ENCODE measurements at regions not wholly inside any gene's neighbourhood (a gene's known extent, or its start where the extent isn't known, plus 50 kb on each side); places are given as distances from the start of the nearest gene placed in this dataset.

DNA sequence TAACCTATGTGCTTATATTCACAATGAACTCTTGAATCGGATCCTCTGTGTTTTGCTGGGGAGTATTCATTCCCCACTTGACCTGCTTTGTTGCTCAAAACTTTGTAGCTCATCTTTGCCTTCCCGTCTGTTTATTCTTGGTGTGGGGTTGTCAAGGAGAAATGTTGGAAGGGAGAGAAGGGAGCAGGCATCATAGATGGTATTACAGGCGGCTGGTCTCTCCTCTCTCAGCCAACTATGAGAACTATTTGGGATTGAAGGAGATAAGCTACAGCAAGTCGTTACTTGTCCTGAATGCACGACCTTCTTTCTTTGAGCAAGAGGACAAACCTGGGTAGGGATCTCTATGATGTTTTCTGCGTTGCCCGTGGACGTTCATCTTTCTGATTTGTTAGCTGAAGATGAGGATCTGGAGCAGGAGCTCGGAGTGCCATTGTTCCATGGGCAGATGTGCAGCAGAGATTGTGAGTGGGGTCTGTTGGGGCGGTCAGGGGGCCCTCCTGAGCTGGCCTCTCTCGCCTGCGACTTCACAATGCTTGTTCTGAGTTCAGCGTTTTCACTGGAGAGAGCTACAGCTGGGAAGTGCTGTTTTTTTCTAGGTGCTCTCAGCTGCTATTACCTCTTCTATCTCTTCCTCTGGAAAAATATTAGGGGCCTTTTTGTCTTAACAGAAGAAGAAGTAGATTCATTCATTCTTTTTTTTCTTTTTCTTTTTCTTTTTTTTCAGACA, 126.9 kb upstream of the KLF6 start:
- no peaks in the 10 kb centered on the region for H3K9me3 ChIP-seq (ENCODE audit: control insufficient read depth, low read length, poor library complexity, severe bottlenecking)
- Mint-ChIP-seq H3K36me3 (ENCODE audit: low read depth) (peaks cover 4% of the 10 kb centered on the region), H3K27ac (no peak overlapping the region), H3K4me3 (no peak overlapping the region), H3K27me3 (no peaks in the 10 kb centered on the region), H3K4me1 (no peaks in the 10 kb centered on the region)
- ATAC-seq (no peak), DNase-seq (no peak)

DNA sequence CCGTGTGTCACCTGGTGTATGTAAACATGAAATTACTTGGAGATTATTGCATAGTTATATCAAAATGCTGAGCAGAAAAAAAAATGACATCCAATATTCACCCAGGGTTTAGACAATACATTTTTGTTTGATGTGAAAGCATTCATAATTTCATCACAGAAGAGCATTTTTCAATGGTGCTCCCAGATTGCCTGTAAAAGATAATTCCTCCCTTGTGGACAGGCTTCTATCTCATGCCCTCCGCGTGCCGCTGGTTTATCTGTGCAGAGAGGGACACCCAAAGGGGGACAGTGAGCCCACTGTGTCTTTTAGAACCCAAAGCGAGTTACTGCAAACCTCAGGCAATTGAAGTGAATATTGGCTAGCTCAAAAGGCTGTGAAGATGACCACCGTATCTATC, 126.2 kb upstream of the KLF6 start:
- H3K27ac Mint-ChIP-seq, result peak overlapping the region; percentile 11
- no peaks in the 10 kb centered on the region for H3K27me3 Mint-ChIP-seq
- peaks cover 4% of the 10 kb centered on the region for H3K36me3 Mint-ChIP-seq (ENCODE audit: low read depth)
- no peaks in the 10 kb centered on the region for H3K4me1 Mint-ChIP-seq
- DNase-seq, result no peak
- ATAC-seq, result no peak
- no peaks in the 10 kb centered on the region for H3K9me3 ChIP-seq (ENCODE audit: control insufficient read depth, low read length, poor library complexity, severe bottlenecking)
- H3K4me3 Mint-ChIP-seq, result no peak overlapping the region

- ATAC-seq (no peak), DNase-seq (no peak)
- H3K9me3 ChIP-seq (ENCODE audit: control insufficient read depth, low read length, poor library complexity, severe bottlenecking), result no peaks in the 10 kb centered on the region
- peaks cover 4% of the 10 kb centered on the region for H3K36me3 Mint-ChIP-seq (ENCODE audit: low read depth)
- no peak overlapping the region for H3K4me3 Mint-ChIP-seq
- H3K27me3 Mint-ChIP-seq, result no peaks in the 10 kb centered on the region
- H3K4me1 Mint-ChIP-seq, result no peaks in the 10 kb centered on the region
- no peak overlapping the region for H3K27ac Mint-ChIP-seq
Measured at GRCh38 chr10:3909339-3909738, 124.3 kb upstream of the KLF6 start.

- DNase-seq, result no peak
- Mint-ChIP-seq H3K27me3 (no peaks in the 10 kb centered on the region), H3K4me3 (no peak overlapping the region), H3K4me1 (no peaks in the 10 kb centered on the region), H3K36me3 (ENCODE audit: low read depth) (peaks cover under 1% of the 10 kb centered on the region), H3K27ac (peak overlapping the region; percentile 4)
- H3K9me3 ChIP-seq (ENCODE audit: control insufficient read depth, low read length, poor library complexity, severe bottlenecking), result no peaks in the 10 kb centered on the region
- ATAC-seq, result no peak
Measured at GRCh38 chr10:3908183-3908582, 123.2 kb upstream of the KLF6 start.

DNA sequence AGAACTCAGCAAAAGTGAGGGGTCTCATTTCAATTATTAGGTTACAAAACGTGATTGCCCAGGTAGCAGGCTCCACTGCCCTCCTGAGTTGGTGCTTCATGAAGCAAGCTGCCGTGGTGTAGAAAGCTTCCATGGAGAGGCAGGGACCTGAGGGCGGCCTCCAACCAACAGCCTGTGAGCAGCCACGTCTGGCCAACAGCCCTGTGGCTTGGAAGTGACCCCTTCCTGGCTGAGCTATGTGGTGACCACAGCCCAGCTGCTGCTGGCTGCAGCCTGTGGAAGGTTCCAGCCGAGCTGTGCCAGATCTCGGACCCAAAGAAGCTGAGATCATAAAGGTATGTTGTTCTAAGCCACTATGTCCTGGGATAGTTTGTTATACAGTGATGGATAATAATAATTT, 122.5 kb upstream of the KLF6 start:
- no peaks in the 10 kb centered on the region for H3K9me3 ChIP-seq (ENCODE audit: control insufficient read depth, low read length, poor library complexity, severe bottlenecking)
- Mint-ChIP-seq H3K36me3 (ENCODE audit: low read depth) (no peaks in the 10 kb centered on the region), H3K4me1 (peaks cover 4% of the 10 kb centered on the region), H3K27ac (peak overlapping the region; percentile 78), H3K27me3 (no peaks in the 10 kb centered on the region), H3K4me3 (no peak overlapping the region)
- ATAC-seq, result no peak
- no peak for DNase-seq

- no peaks in the 10 kb centered on the region for H3K36me3 Mint-ChIP-seq (ENCODE audit: low read depth)
- DNase-seq (no peak), ATAC-seq (no peak)
- H3K27ac Mint-ChIP-seq, result peak overlapping the region; percentile 78
- peaks cover 7% of the 10 kb centered on the region for H3K4me1 Mint-ChIP-seq
- no peaks in the 10 kb centered on the region for H3K9me3 ChIP-seq (ENCODE audit: control insufficient read depth, low read length, poor library complexity, severe bottlenecking)
- no peak overlapping the region for H3K4me3 Mint-ChIP-seq
- no peaks in the 10 kb centered on the region for H3K27me3 Mint-ChIP-seq
Measured at GRCh38 chr10:3906511-3907111, 121.6 kb upstream of the KLF6 start.

DNA sequence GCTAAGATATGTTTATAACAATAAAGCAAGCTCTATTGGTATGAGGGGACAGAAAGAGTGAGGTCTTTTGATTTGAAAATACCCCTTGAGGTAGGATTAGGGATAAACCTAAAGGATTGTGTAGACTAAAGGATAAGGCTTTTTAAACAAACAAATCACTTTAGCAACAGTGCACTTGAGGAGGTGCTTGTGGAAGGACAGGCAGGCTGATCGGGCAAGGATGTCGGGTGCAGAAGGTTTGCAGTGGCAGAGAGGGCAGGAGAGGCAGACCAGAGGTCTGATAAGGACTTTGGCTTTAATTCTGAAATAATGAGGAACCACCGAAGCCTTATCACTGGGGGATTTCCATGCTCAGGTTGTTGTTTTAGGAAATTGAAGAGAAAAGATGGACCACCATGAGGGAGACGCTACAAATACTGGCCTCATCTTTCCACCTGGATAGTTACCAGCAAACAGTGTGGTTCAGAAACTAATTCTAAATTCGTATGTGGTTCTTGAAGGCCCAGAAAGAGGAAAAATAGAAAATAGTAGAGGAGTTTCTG, 119.5 kb upstream of the KLF6 start:
- Mint-ChIP-seq H3K27ac (peak overlapping the region; percentile 84), H3K4me1 (peaks cover 11% of the 10 kb centered on the region), H3K36me3 (ENCODE audit: low read depth) (no peaks in the 10 kb centered on the region), H3K27me3 (no peaks in the 10 kb centered on the region), H3K4me3 (peak overlapping the region; percentile 9)
- ATAC-seq (no peak), DNase-seq (no peak)
- no peaks in the 10 kb centered on the region for H3K9me3 ChIP-seq (ENCODE audit: control insufficient read depth, low read length, poor library complexity, severe bottlenecking)

DNA sequence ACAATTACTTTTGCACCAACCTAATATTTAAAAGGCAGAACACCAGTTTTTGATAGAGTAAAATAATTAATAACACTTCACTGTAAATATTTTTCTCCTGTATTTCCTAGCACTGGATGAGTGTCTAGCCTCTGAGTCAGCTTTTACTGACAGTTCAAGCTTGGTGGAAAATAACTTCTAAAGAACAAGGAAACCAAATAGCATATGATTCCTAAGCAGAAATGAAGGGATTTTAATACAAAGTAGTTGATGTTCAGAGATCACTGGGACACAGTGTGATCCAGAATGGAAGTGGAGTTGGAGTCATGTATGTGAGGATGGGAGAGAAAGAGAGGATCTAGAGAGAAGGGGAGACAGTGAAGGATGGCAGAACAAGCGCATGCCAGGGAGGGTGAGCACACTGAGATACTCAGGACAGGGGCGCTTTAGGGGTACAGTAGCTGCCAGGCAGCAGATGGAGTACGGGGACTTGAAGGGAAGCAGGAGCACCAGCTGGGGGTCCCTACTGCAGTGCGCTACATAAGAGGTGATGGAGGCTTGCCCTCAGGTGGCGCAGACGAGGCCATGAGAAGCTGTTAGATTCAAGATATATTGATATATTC, 117.9 kb upstream of the KLF6 start:
- Mint-ChIP-seq H3K36me3 (ENCODE audit: low read depth) (no peaks in the 10 kb centered on the region), H3K4me3 (peak overlapping the region; percentile 10), H3K27ac (peak overlapping the region; percentile 84), H3K4me1 (peaks cover 14% of the 10 kb centered on the region), H3K27me3 (no peaks in the 10 kb centered on the region)
- ATAC-seq (peak; percentile 36), DNase-seq (no peak)
- no peaks in the 10 kb centered on the region for H3K9me3 ChIP-seq (ENCODE audit: control insufficient read depth, low read length, poor library complexity, severe bottlenecking)

DNA sequence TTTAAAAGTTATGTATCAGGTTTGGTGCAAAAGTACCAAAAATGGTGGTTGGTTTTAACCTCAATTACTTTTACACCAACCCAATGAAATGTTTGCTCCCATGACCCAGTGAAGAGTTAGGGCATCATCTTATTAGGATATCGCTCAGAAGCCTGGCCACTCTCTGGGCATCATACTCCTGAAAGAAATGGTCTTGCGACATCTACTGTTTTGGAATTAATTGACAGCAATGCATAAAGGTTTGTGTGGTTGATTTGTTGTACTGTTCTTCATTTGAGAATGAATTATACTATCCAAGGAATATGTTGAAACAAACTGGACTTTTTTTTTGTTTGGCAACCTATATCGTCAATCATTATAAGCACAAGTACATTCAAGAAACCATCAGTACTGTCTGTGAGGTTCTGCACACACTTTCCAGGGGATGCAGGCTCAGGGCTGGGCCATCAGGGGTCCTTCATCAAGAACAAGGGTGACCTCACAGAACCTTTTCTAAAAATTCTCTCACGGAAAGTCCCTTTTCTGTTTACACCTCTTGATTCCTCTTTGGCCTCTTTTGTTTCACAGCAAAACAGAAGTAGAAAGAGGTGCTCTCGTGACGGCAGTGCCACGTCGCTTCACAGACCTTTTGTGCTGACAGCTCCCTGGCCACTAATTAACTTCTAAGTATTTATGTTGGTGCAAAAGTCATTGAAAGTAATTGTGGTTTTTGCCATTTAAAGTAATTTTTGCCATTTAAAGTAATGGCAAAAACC, 117.2 kb upstream of the KLF6 start:
- Mint-ChIP-seq H3K4me3 (peak overlapping the region; percentile 59), H3K27ac (peak overlapping the region; percentile 84), H3K36me3 (ENCODE audit: low read depth) (no peaks in the 10 kb centered on the region), H3K4me1 (peaks cover 14% of the 10 kb centered on the region), H3K27me3 (no peaks in the 10 kb centered on the region)
- peak; percentile 16 to 40 (median 17) for DNase-seq
- peak; percentile 90 for ATAC-seq
- no peaks in the 10 kb centered on the region for H3K9me3 ChIP-seq (ENCODE audit: control insufficient read depth, low read length, poor library complexity, severe bottlenecking)

DNA sequence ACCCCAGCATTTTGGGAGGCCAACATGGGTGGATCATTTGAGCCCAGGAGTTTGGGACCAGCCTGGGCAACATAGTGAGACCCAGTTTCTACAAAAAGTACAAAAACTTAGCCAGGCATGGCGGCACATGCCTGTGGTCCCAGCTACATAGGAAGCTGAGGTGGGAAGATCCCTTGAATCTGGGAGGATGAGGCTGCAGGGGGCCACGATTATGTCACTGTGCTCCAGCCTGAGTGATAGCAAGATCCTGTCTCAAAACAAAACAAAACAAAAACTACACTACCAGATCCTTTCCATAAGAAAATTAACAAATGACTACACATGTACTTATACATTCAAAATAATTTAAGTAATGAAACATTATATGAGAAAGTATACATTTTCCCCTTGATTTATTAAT, 116.4 kb upstream of the KLF6 start:
- Mint-ChIP-seq H3K4me1 (peaks cover 14% of the 10 kb centered on the region), H3K36me3 (ENCODE audit: low read depth) (no peaks in the 10 kb centered on the region), H3K4me3 (no peak overlapping the region), H3K27me3 (no peaks in the 10 kb centered on the region), H3K27ac (peak overlapping the region; percentile 84)
- H3K9me3 ChIP-seq (ENCODE audit: control insufficient read depth, low read length, poor library complexity, severe bottlenecking), result no peaks in the 10 kb centered on the region
- ATAC-seq (no peak), DNase-seq (no peak)

GRCh38 chr10:3900391-3900790, 115.4 kb upstream of the KLF6 start:
- Mint-ChIP-seq H3K36me3 (ENCODE audit: low read depth) (no peaks in the 10 kb centered on the region), H3K4me1 (peaks cover 14% of the 10 kb centered on the region), H3K27ac (peak overlapping the region; percentile 84), H3K4me3 (no peak overlapping the region), H3K27me3 (no peaks in the 10 kb centered on the region)
- DNase-seq, result no peak
- no peaks in the 10 kb centered on the region for H3K9me3 ChIP-seq (ENCODE audit: control insufficient read depth, low read length, poor library complexity, severe bottlenecking)
- ATAC-seq, result no peak

DNA sequence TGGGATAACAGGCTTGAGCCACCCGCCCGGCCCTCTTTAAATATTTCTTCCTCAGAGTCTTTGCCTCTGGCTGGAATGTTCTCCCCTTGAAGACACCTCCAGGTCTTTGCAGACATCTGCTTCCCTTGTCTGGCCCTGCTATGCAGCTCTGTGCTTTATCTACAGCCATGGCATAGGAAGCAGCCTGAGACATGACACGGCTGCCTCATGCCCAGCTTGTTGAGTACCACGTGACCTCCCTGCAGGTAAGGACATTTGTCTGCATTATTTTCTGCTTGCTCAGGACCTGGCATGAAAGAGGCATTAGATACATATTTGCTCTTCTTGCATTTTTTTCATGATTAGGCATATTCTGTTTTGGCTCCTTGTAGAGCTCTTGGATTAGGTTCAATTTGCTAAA, 113.8 kb upstream of the KLF6 start:
- Mint-ChIP-seq H3K27me3 (no peaks in the 10 kb centered on the region), H3K27ac (no peak overlapping the region), H3K4me3 (no peak overlapping the region), H3K4me1 (peaks cover 23% of the 10 kb centered on the region), H3K36me3 (ENCODE audit: low read depth) (no peaks in the 10 kb centered on the region)
- ATAC-seq (no peak), DNase-seq (no peak)
- H3K9me3 ChIP-seq (ENCODE audit: control insufficient read depth, low read length, poor library complexity, severe bottlenecking), result no peaks in the 10 kb centered on the region

DNA sequence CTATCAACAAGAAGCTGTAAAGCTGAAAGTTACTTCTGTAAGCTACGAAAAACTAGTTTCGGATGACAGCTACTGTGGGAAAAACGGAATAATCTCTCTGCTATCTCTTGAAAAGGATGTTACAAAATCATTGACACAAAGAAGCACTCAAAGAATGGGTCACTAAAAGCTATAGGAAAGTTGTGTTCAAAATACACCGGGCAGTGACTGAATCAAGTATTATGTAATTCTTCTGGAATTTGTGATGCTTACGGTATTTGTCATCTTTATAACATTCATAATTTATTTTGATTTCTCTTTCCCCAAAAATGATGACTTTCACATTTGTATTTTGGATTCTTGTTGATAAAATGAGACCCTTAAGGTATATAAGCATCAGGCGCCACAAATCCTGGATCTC, 112.1 kb upstream of the KLF6 start:
- Mint-ChIP-seq H3K27ac (peak overlapping the region; percentile 70), H3K4me3 (no peak overlapping the region), H3K36me3 (ENCODE audit: low read depth) (no peaks in the 10 kb centered on the region), H3K27me3 (no peaks in the 10 kb centered on the region), H3K4me1 (peaks cover 29% of the 10 kb centered on the region)
- no peaks in the 10 kb centered on the region for H3K9me3 ChIP-seq (ENCODE audit: control insufficient read depth, low read length, poor library complexity, severe bottlenecking)
- ATAC-seq (no peak), DNase-seq (no peak)
